Activated T-helper 1 cell treated with anti-CD3 and anti-CD28 coated beads, Interleukin-2, amount 50 U/mL, for 16 hours (primary cell): ENCODE measurements at regions not wholly inside any gene's neighbourhood (a gene's known extent, or its start where the extent isn't known, plus 50 kb on each side); places are given as distances from the start of the nearest gene placed in this dataset.

Experiments used
- DNase-seq, 2 donors: peaks; one replicate each; pipeline ENCODE4 v3.0.0-alpha.2; 2020; ENCODE audit warnings: low read depth in 1 of 2, low spot score in 1 of 2

- no peak for DNase-seq
Measured at GRCh38 chr22:27620367-27621154, 181.0 kb downstream of the MN1 start.

GRCh38 chr22:27621486-27622070 lies 180.0 kb downstream of the MN1 start:
- no peak for DNase-seq

- no peak for DNase-seq
Measured at GRCh38 chr22:27624042-27624441, 177.5 kb downstream of the MN1 start.

- no peak for DNase-seq
Measured at GRCh38 chr22:27624705-27625104, 176.9 kb downstream of the MN1 start.

GRCh38 chr22:27625769-27626674 lies 175.5 kb downstream of the MN1 start:
- no peak for DNase-seq

- no peak for DNase-seq
Measured at GRCh38 chr22:27626675-27627443, 174.7 kb downstream of the MN1 start.

GRCh38 chr22:27627444-27627833 lies 174.1 kb downstream of the MN1 start:
- DNase-seq, result no peak

GRCh38 chr22:27627901-27628300 lies 173.7 kb downstream of the MN1 start:
- DNase-seq, result no peak

GRCh38 chr22:27628341-27628740 lies 173.2 kb downstream of the MN1 start:
- no peak for DNase-seq

- DNase-seq, result no peak
Measured at GRCh38 chr22:27628891-27629631, 172.5 kb downstream of the MN1 start.

- no peak for DNase-seq
Measured at GRCh38 chr22:27629908-27630673, 171.5 kb downstream of the MN1 start.

- DNase-seq, result no peak
Measured at GRCh38 chr22:27630754-27631153, 170.8 kb downstream of the MN1 start.

- DNase-seq, result no peak
Measured at GRCh38 chr22:27631641-27632040, 169.9 kb downstream of the MN1 start.

- no peak for DNase-seq
Measured at GRCh38 chr22:27632451-27633295, 168.9 kb downstream of the MN1 start.

- DNase-seq, result no peak
Measured at GRCh38 chr22:27633296-27633871, 168.2 kb downstream of the MN1 start.

- DNase-seq, result no peak
Measured at GRCh38 chr22:27634043-27634740, 167.4 kb downstream of the MN1 start.

GRCh38 chr22:27635435-27635834 lies 166.1 kb downstream of the MN1 start:
- DNase-seq, result no peak

GRCh38 chr22:27635852-27636251 lies 165.7 kb downstream of the MN1 start:
- DNase-seq, result no peak
